ENCODE measurements at regions not wholly inside any gene's neighbourhood (a gene's known extent, or its start where the extent isn't known, plus 50 kb on each side); places are given as distances from the start of the nearest gene placed in this dataset.

DNA sequence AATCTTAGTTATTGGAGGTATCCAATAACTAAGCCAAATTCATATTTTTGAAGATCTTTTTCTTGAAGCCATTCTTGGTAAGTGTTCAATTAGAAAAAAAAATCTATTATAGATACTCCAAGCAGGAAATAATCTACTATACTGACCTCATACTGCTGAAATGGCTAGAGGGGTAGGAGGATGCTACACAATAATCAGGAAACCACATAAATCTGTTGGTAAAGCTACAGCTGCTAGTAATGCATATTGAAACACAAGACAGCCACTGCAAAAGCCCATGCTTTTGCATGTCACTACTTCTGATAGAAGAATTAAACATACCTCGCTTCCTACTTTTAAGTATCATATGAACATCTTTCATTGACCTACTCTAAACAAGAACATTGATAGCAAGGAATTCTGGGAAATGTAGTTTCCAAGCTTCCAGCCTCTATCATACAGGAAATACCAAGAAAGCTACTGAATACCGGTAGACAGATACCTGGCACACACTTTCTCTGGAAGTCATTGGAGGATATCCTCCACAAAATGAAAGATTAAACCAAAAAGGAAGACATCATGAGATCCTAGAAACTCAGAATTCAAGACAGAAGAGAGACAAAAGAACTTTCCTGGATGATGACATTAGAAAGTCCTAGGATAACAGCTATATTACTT lies 103.0 kb upstream of the VAV3 start:
- no peak overlapping the region for H3K27ac ChIP-seq (replicated peaks)
- no peak for DNase-seq
- H3K4me3 ChIP-seq = no peak overlapping the region
- TF ChIP-seq, protein P1, sequence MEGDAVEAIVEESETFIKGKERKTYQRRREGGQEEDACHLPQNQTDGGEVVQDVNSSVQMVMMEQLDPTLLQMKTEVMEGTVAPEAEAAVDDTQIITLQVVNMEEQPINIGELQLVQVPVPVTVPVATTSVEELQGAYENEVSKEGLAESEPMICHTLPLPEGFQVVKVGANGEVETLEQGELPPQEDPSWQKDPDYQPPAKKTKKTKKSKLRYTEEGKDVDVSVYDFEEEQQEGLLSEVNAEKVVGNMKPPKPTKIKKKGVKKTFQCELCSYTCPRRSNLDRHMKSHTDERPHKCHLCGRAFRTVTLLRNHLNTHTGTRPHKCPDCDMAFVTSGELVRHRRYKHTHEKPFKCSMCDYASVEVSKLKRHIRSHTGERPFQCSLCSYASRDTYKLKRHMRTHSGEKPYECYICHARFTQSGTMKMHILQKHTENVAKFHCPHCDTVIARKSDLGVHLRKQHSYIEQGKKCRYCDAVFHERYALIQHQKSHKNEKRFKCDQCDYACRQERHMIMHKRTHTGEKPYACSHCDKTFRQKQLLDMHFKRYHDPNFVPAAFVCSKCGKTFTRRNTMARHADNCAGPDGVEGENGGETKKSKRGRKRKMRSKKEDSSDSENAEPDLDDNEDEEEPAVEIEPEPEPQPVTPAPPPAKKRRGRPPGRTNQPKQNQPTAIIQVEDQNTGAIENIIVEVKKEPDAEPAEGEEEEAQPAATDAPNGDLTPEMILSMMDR (IDR thresholded peaks at IDR 0.05; ENCODE audit: borderline replicate concordance) = no peak
- H3K27me3 ChIP-seq (ENCODE audit: low read depth) = no peaks in the 10 kb centered on the region
- no peaks in the 10 kb centered on the region for H3K4me1 ChIP-seq
- intact Hi-C loops (cut with micrococcal nuclease) = no loop called here
- H3K9me3 ChIP-seq (replicated peaks) = no peaks in the 10 kb centered on the region
- no peaks in the 10 kb centered on the region for H3K36me3 ChIP-seq

GRCh38 chr1:108066808-108067207 lies 101.8 kb upstream of the VAV3 start:
- H3K27me3 ChIP-seq (ENCODE audit: low read depth) = no peaks in the 10 kb centered on the region
- peaks cover 9% of the 10 kb centered on the region for H3K9me3 ChIP-seq (replicated peaks)
- no peaks in the 10 kb centered on the region for H3K4me1 ChIP-seq
- intact Hi-C loops (cut with micrococcal nuclease) = no loop called here
- no peaks in the 10 kb centered on the region for H3K36me3 ChIP-seq
- no peak overlapping the region for H3K4me3 ChIP-seq
- TF ChIP-seq, protein P1 (IDR thresholded peaks at IDR 0.05; ENCODE audit: borderline replicate concordance) = no peak
- DNase-seq = no peak
- H3K27ac ChIP-seq (replicated peaks) = no peak overlapping the region

DNA sequence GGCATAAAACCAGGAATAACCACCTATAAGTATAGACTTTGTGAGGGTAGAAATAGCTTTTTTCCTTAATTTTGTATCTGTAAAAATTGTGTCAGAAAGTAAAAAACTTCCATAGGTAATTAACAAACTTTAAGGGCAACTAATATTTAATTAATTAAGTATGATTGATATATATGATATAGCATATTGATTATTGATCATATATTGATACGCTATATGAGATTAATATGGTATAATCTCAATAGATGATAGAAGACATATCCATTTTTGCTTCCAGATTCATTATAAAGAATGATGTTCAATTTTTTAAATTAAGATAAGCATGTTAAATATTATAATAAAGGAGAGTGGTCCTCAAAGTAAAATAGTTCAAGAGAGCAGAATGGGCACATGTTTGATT lies 99.3 kb upstream of the VAV3 start:
- Histone ChIP-seq H3K4me3 (no peak overlapping the region), H3K4me1 (no peaks in the 10 kb centered on the region), H3K27me3 (ENCODE audit: low read depth) (no peaks in the 10 kb centered on the region), H3K27ac (replicated peaks) (no peak overlapping the region), H3K9me3 (replicated peaks) (peaks cover 15% of the 10 kb centered on the region), H3K36me3 (no peaks in the 10 kb centered on the region)
- DNase-seq = no peak
- intact Hi-C loops (cut with micrococcal nuclease) = no loop called here
- TF ChIP-seq, protein P1 (IDR thresholded peaks at IDR 0.05; ENCODE audit: borderline replicate concordance) = no peak

- Histone ChIP-seq H3K4me1 (no peaks in the 10 kb centered on the region), H3K27ac (replicated peaks) (no peak overlapping the region), H3K27me3 (ENCODE audit: low read depth) (no peaks in the 10 kb centered on the region), H3K4me3 (no peak overlapping the region), H3K36me3 (no peaks in the 10 kb centered on the region), H3K9me3 (replicated peaks) (peaks cover 15% of the 10 kb centered on the region)
- DNase-seq = no peak
- intact Hi-C loops (cut with micrococcal nuclease) = no loop called here
- TF ChIP-seq, protein P1 (IDR thresholded peaks at IDR 0.05; ENCODE audit: borderline replicate concordance) = no peak
Measured at GRCh38 chr1:108063703-108064102, 98.7 kb upstream of the VAV3 start.

DNA sequence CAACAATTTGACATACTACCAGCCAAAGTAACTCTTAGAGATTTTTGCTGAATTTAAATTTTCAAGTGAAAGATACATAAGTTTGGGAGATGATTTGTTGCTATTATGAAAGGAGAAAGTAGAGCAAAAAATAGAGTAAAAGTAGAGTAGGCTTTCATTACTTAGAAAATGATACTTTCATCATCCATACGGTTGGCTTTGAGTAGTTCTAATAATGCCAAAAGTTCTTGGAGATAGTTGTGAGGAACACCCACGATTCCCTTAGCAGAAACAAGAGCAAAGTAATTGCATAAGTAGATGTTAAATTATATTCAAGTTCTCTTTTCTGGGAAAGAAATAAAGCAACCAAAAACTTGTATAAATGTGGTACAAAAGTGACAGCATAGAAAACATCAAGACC lies 95.0 kb upstream of the VAV3 start:
- Histone ChIP-seq H3K4me1 (peaks cover 3% of the 10 kb centered on the region), H3K4me3 (no peak overlapping the region), H3K27me3 (ENCODE audit: low read depth) (no peaks in the 10 kb centered on the region), H3K9me3 (replicated peaks) (peaks cover 15% of the 10 kb centered on the region), H3K27ac (replicated peaks) (no peak overlapping the region), H3K36me3 (no peaks in the 10 kb centered on the region)
- intact Hi-C loops (cut with micrococcal nuclease) = no loop called here
- no peak for DNase-seq
- TF ChIP-seq, protein P1 (IDR thresholded peaks at IDR 0.05; ENCODE audit: borderline replicate concordance) = no peak
